IPS-11a (cell line): ENCODE measurements at regions not wholly inside any gene's neighbourhood (a gene's known extent, or its start where the extent isn't known, plus 50 kb on each side); places are given as distances from the start of the nearest gene placed in this dataset.
A peak's percentile ranks its signal among the peaks of the same experiment; 100 is the strongest.
"Not testable (repeated sequence)": the region's sequence is repeated elsewhere in the genome, so short reads cannot be mapped to it uniquely, and the experiment has no call there.

Experiments used
- H3K4me3 ChIP-seq: one replicate; pipeline ENCODE4 v1.5.1; 2013; ENCODE audit warnings: low read depth, low read length, control low read depth

- no peak overlapping the region for H3K4me3 ChIP-seq
Observed at GRCh38 chr2:7420530-7420929, 503.3 kb downstream of the RNF144A start.

GRCh38 chr2:7424481-7424880, 507.3 kb downstream of the RNF144A start:
- no peak overlapping the region for H3K4me3 ChIP-seq

DNA sequence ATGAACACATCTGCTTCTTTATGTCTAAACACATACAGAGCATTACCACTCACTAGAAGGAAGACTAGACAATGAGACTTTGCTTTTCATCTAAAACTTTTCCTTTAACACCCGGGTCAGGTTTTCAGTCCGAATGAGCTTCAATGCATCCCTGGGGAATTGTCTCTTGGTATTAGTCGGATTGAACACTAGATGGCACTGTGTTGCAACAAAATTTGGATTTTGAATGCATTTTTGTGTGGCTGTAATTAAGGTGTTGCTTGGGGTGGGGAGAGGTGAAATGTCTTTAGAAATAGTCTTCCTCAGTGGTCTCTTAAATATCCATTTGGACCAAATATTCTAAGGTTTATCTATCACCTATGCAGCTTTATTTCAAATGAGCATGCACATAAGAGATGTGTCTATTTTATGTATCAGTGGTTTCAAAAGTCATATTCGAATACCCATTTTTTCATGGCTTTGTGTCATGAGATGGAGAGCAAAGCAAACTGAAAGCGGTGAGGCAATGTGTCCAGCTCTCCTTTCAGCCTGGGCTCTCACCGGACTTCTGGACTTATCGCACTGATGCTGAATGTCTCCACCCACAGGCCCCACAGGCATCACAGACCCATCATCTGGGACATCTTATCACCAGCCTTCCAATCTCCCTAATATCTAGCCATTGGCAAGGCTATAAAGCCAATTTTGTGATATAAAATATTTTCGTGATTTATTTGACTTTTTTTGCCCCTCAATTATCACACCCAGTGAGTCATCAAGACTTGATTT, 510.3 kb downstream of the RNF144A start:
- no peak overlapping the region for H3K4me3 ChIP-seq

DNA sequence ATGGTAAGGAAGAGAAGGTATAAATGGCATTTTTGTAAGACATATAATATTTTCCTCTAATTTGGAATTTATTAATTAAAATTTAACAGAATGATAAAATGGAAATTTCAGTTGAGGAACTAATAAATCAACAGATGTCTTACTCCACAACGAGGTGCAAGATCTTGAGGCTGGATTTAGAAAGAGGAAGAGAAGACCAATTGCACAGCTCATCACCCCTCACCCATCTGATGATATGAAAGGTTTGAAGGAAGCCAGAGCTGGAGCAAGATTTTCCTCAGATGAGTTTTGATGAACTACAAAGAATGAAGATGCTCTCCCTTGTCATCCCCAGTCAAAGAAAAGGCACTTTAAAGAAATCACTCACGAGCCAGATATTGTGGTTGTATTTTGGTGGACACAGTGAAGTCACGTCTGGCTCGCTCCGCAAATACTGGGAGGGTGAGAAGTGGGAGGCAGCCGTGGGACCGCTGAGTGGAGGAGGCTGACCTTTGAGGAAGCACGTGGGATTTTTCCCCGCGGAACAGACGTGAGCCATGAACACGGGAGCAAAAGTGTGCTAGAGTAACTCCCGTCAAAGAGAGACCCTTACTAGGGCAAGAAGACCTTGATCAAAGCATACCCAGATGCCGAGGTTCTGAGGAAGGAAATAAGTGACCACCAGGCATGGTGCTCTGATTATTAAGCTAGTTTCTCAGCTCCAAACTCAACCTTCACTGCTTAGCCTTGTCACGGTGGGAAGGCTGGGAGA, 511.4 kb downstream of the RNF144A start:
- no peak overlapping the region for H3K4me3 ChIP-seq

GRCh38 chr2:7429733-7430132, 512.5 kb downstream of the RNF144A start:
- H3K4me3 ChIP-seq, result no peak overlapping the region

DNA sequence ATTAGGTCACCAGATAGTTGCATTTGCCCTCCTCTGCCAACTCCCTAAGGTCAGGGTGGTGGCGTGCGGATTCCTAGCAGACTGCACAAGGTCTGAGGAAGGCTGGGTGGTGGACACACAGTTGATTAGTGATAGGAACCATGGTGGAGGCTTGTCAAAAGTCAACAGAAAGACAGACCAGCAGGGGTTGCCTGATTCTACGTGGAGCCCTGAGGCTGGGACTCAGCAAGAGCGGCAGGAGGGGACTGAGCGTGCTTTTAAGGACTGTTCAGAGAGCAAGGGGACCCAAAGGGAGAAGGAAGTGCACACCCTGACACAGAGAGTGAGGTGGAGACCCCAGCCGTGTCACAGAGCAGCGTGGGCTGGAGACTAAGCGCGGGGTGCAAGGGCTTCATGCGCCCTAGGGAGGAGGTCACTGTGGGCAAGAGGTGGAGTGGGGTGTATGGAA, 513.2 kb downstream of the RNF144A start:
- peak overlapping the region; percentile 20 for H3K4me3 ChIP-seq

GRCh38 chr2:7430869-7431641, 513.8 kb downstream of the RNF144A start:
- peak overlapping the region; percentile 20 for H3K4me3 ChIP-seq

DNA sequence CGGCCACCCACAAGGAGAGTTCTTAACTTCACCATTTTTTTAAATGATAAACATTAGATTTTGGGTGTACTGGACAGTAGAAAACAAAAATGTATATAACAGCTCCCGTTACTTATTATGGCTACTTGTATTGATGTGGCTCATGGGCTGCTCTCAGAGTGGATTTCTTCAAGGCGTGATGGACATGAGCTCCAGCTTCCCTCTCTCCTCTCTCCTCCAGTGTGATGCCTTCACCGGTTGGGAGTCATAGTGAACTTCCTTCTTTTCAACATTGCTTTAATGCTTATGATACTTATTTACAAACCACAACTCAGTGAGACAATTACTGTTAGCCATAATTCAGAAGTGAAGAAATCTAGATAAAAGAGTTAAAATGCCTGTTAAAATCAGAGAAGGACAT, 515.2 kb downstream of the RNF144A start:
- H3K4me3 ChIP-seq, result no peak overlapping the region

DNA sequence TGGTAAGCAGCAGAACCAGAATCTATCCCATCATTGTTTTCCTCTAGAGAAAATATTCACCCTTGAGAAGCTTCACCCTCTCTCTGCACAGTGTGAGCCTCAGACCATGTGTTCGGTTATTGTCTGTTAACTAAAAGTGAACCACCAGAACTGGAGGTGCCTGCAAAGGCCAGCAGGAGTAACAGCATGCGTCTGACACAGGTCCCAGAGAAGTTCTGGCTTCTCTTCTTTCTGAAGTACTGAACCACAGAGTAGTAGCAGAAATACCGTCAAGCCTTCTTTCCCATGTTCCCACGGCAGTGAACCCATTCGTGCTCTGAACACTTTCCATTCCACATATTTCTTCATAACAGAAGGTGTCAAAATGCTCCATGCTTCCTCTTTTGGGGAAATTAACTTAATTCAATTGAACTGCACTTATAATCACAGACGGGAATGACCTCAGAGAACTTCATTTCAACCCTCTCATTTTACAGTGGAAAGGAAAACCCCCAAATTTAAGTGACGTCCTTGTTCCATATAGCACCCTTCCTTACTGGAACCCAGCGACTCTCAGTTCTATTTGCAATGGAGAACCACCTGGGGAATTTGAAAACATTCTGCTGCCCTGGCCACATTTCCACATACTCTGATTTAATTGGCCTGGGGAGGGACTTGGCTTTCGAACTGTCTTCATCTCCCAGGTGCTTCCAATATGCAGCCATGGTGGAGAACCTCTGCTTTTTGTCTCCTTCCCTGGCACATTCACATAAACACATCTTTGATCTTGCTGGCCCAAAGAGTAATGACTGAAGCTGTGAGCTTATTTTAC, 519.1 kb downstream of the RNF144A start:
- H3K4me3 ChIP-seq, result no peak overlapping the region

DNA sequence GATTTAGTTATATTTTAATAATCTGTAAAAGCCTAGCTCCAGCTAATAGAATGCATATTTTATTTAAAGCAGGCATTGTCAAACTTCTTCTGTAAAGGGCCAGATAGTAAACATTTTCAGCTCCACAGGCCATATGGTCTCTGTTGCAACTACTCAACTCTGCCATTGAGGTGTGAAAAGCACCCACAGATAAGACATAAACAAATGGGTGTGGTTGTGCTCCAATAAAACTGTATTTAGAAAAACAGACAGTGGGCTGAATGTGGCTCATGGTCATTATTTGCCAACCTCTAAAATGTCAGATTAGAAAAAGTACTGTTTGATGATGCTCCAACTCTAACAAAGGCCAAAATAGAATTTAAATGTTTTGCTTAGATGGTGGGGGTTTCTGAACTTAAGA, 519.9 kb downstream of the RNF144A start:
- no peak overlapping the region for H3K4me3 ChIP-seq

GRCh38 chr2:7437716-7438632, 520.8 kb downstream of the RNF144A start:
- no peak overlapping the region for H3K4me3 ChIP-seq

GRCh38 chr2:7438855-7439254, 521.6 kb downstream of the RNF144A start:
- H3K4me3 ChIP-seq, result no peak overlapping the region

DNA sequence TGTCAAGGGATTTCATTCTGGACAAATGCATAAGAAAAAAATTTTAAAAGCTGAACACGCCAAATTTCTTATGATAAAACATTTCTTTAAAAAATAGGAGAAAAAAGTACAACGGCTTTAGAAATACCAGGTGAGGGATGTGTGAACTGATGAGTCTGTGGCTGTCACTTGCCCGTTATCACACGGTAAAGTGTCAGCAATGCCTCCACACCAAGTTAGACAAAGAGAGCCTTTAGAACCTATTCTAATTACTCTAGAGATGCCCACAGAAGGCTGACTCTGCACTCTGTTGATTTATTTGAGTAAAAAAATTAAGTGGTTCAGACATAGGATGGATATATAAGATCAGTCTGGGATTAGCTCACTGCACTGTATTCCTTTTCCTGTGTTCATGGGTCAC, 523.8 kb downstream of the RNF144A start:
- no peak overlapping the region for H3K4me3 ChIP-seq

DNA sequence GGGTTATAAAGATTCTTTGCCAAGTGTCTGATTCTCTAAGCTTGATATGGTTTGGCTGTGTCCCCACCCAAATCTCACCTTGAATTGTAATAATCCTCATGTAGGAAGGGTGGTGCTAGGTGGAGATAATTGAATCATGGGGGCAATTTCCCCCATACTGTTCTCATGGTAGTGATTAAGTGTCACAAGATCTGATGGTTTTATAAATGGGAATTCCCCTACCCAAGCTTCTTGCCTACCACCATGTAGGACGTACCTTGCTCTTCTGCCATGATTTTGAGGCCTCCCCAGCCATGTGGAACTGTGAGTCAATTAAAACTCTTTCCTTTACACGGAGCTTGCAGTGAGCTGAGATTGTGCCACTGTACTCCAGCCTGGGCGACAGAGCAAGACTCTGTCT, 524.6 kb downstream of the RNF144A start:
- not testable (repeated sequence) for H3K4me3 ChIP-seq

DNA sequence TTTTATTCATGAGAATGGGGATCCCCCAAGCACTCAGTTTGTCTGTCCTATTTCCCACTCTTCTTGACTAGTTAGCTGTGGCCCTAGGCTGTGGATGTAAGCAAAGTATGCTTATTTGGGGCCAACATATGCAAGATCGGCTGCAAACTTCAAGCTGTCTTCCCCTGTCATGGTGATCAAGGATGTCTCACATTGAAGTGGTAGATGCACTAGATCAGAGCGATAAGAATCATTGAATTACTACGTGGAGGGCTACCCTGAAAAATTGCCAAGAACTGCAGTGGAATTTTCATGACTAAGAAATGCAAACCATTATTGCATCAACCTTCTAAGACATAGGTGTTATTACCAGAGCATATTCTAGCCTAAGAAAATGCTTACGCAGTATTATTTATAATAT, 527.4 kb downstream of the RNF144A start:
- H3K4me3 ChIP-seq, result no peak overlapping the region

DNA sequence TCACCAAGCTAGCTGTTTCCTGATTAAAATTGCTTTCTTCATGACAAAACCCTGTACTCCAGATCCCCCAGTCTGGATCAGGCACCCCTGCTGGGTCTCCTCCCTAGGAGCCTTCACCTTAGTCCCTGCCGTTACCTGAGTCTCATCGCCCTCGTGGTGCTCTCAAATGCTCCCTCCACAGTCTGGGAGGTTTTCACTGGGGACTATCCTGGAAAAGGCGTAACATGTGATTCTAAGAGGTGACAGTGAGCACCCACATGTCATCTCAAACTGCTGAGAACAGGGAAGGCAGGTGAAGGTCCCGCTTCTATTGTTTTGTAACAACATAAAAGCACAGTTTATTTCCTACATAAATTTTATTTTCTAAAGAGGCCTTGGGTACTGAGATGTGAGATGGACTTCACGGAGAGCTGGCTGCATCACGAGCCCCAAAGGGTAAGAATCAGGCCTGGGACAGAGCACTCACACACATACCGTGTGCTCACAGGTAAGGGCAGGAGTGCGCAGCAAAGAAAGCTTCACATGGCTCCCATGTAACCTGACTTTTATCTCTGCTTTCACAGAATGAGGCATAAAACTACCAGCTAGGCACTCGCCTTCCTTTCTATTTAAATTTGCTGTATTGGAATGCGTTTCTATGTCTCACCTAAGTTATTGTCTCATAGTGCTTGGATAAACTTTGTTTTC, 531.5 kb downstream of the RNF144A start:
- H3K4me3 ChIP-seq, result no peak overlapping the region

- no peak overlapping the region for H3K4me3 ChIP-seq
Observed at GRCh38 chr2:7449298-7449697, 532.1 kb downstream of the RNF144A start.

GRCh38 chr2:7450188-7450832, 533.1 kb downstream of the RNF144A start:
- no peak overlapping the region for H3K4me3 ChIP-seq

DNA sequence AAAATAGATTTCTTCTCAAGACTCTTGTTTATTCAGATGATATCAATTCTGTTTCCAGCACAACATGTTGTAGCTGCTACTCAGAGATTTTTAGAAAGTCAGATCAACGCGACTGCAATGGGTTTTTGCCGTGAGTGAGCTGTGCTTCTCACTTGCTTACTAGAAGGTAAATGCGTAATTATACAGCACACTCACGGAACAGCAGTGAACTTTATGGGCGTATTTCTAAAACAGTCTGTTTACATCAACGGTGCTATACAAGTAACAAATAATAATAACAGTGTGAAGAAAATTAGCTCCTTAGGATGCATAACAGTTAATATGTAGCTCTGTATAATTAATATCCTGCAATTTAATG, 533.6 kb downstream of the RNF144A start:
- no peak overlapping the region for H3K4me3 ChIP-seq
